ENCODE measurements at regions not wholly inside any gene's neighbourhood (a gene's known extent, or its start where the extent isn't known, plus 50 kb on each side); places are given as distances from the start of the nearest gene placed in this dataset.

- no peak for DNase-seq
Measured at GRCh38 chr13:50104493-50104892, 89.2 kb downstream of the KCNRG start.

- no peak for DNase-seq
Measured at GRCh38 chr13:50106559-50106958, 91.3 kb downstream of the KCNRG start.

- no peak for DNase-seq
Measured at GRCh38 chr13:50107205-50107604, 92.0 kb downstream of the KCNRG start.

- no peak for DNase-seq
Measured at GRCh38 chr13:50114961-50115360, 99.7 kb downstream of the KCNRG start.

GRCh38 chr13:50115695-50116094 lies 100.5 kb downstream of the KCNRG start:
- no peak for DNase-seq

- no peak for DNase-seq
Measured at GRCh38 chr13:50116430-50116973, 101.3 kb downstream of the KCNRG start.

- peak; percentile 3 for DNase-seq
Measured at GRCh38 chr13:50119591-50119990, 104.3 kb downstream of the KCNRG start.

- no peak for DNase-seq
Measured at GRCh38 chr13:50122455-50122854, 107.2 kb downstream of the KCNRG start.

GRCh38 chr13:50123002-50123401 lies 107.8 kb downstream of the KCNRG start:
- no peak for DNase-seq

GRCh38 chr13:50123515-50123861 lies 108.2 kb downstream of the KCNRG start:
- peak; percentile 39 for DNase-seq

- DNase-seq: peak; percentile 90
Measured at GRCh38 chr13:50123862-50124535, 108.8 kb downstream of the KCNRG start.

GRCh38 chr13:50124536-50125303 lies 109.5 kb downstream of the KCNRG start:
- DNase-seq: peak; percentile 79

- no peak for DNase-seq
Measured at GRCh38 chr13:50125304-50125553, 110.0 kb downstream of the KCNRG start.

GRCh38 chr13:50125554-50126262 lies 110.5 kb downstream of the KCNRG start:
- peak; percentile 89 for DNase-seq

GRCh38 chr13:50126263-50126992 lies 111.2 kb downstream of the KCNRG start:
- DNase-seq: peak; percentile 26

GRCh38 chr13:50126993-50127725 lies 111.9 kb downstream of the KCNRG start:
- no peak for DNase-seq

GRCh38 chr13:50127726-50128291 lies 112.6 kb downstream of the KCNRG start:
- no peak for DNase-seq

- no peak for DNase-seq
Measured at GRCh38 chr13:50128428-50128931, 113.2 kb downstream of the KCNRG start.

GRCh38 chr13:50129081-50129705 lies 113.9 kb downstream of the KCNRG start:
- no peak for DNase-seq

GRCh38 chr13:50129706-50130122 lies 114.5 kb downstream of the KCNRG start:
- no peak for DNase-seq
